Endothelial cell of umbilical vein (primary cell): ENCODE measurements at regions not wholly inside any gene's neighbourhood (a gene's known extent, or its start where the extent isn't known, plus 50 kb on each side); places are given as distances from the start of the nearest gene placed in this dataset.

Experiments
- BruUV-seq: library from RNA; stranded (reverse); fragments of 400-500 nt; replicated peaks from 2 replicates; lab custom pipeline; 2021; lab: Mats Ljungman, UMichigan
- CTCF ChIA-PET: fragments of 300-600, 350-600 bp; sonication (Branson Sonifier 250); formaldehyde crosslinking; loops from one replicate; lab custom pipeline; 2021; ENCODE audit warnings: antibody characterized with exemption, inconsistent platforms; lab: Charles Lee
- POLR2A ChIA-PET: fragments of 300-600, 350-600 bp; sonication (Branson Sonifier 250); formaldehyde crosslinking; loops from one replicate; lab custom pipeline; 2021; ENCODE audit warnings: antibody characterized with exemption, inconsistent platforms; lab: Charles Lee
- DNase-seq: peaks from one replicate; pipeline ENCODE4 v3.0.0-alpha.2; 2011; ENCODE audit warnings: low read depth, low spot score
- FAIRE-seq: peaks from 2 replicates; lab custom pipeline; 2011; peaks lifted over from hg19 to GRCh38; lab: Jason Lieb, UNC
- H2AFZ ChIP-seq: 2 replicates; pipeline ENCODE4 v1.6.0; 2012; ENCODE audit warnings: low read depth, low read length, control low read depth, inconsistent platforms
- H3K27ac ChIP-seq: 2 replicates; pipeline ENCODE4 v1.5.1; 2011; ENCODE audit warnings: low read depth, mild to moderate bottlenecking, control low read depth, low read length, moderate library complexity; ENCODE audit not compliant: insufficient read depth
- H3K27me3 ChIP-seq, 2 experiments: 2 replicates each; pipeline versions ENCODE4 v1.6.0 to v1.6.1; 2011; ENCODE audit warnings: low read length in 2 of 2, mixed read lengths in 1 of 2; ENCODE audit not compliant: control insufficient read depth in 2 of 2, insufficient read depth in 2 of 2
- H3K36me3 ChIP-seq, 2 experiments: 2 replicates in 1 of 2; 3 replicates in 1 of 2; pipeline ENCODE4 v1.5.1; 2011; ENCODE audit warnings: low read length in 2 of 2, mild to moderate bottlenecking in 1 of 2, moderate library complexity in 1 of 2; ENCODE audit not compliant: control insufficient read depth in 2 of 2, insufficient read depth in 2 of 2; ENCODE audit errors: extremely low read depth in 1 of 2
- H3K4me1 ChIP-seq: 3 replicates; pipeline ENCODE4 v1.5.1; 2011; ENCODE audit warnings: mild to moderate bottlenecking, low read length; ENCODE audit not compliant: control insufficient read depth, insufficient read depth; ENCODE audit errors: extremely low read depth
- H3K4me2 ChIP-seq: 2 replicates; pipeline ENCODE4 v1.6.1; 2011; ENCODE audit warnings: low read length, control low read depth, mixed read lengths; ENCODE audit not compliant: insufficient read depth
- H3K4me3 ChIP-seq, 3 experiments: fragments of 200-600 bp in 1 of 3; sonication (generic), shearing (Covaris generic) in 1 of 3; replicated peaks in 1 of 3; 2 replicates each; pipeline ENCODE4 v1.5.1; 2011 to 2016; ENCODE audit warnings: control low read depth in 3 of 3, low read length in 3 of 3, mild to moderate bottlenecking in 2 of 3, inconsistent platforms in 1 of 3, low read depth in 1 of 3, moderate library complexity in 1 of 3; ENCODE audit not compliant: insufficient read depth in 1 of 3
- H3K79me2 ChIP-seq: 2 replicates; pipeline ENCODE4 v1.6.0; 2012; ENCODE audit warnings: low read length, inconsistent platforms; ENCODE audit not compliant: control insufficient read depth, insufficient read depth
- H3K9ac ChIP-seq: replicated peaks from 2 replicates; pipeline ENCODE3; 2011; ENCODE audit warnings: low read length, control low read depth; ENCODE audit not compliant: insufficient read depth; ENCODE audit errors: extremely low read depth
- H3K9me1 ChIP-seq: replicated peaks from 3 replicates; pipeline ENCODE4 v1.6.0; 2011; ENCODE audit warnings: mild to moderate bottlenecking, low read length; ENCODE audit not compliant: control insufficient read depth, insufficient read depth; ENCODE audit errors: extremely low read depth
- H3K9me3 ChIP-seq: replicated peaks from 2 replicates; pipeline ENCODE4 v1.5.1; 2012; ENCODE audit warnings: low read length, inconsistent platforms; ENCODE audit not compliant: control insufficient read depth, insufficient read depth
- H4K20me1 ChIP-seq: replicated peaks from 2 replicates; pipeline ENCODE3; 2011; ENCODE audit warnings: mild to moderate bottlenecking, low read length; ENCODE audit not compliant: control insufficient read depth, insufficient read depth; ENCODE audit errors: extremely low read depth
- EZH2 ChIP-seq: IDR thresholded peaks from 2 replicates; pipeline ENCODE4 v1.6.1; 2012; ENCODE audit warnings: borderline replicate concordance, low read depth, mild to moderate bottlenecking, moderate library complexity, low read length, inconsistent platforms; ENCODE audit not compliant: severe bottlenecking
- FOS ChIP-seq: IDR thresholded peaks from 2 replicates; pipeline ENCODE4 v1.6.1; 2011; ENCODE audit warnings: mild to moderate bottlenecking, low read length, moderate library complexity, borderline replicate concordance; ENCODE audit not compliant: insufficient read depth
- GATA2 ChIP-seq: IDR thresholded peaks from 2 replicates; pipeline ENCODE4 v1.7.0; 2011; ENCODE audit warnings: low read depth, mild to moderate bottlenecking, moderate library complexity, mixed read lengths, low read length; ENCODE audit not compliant: insufficient read length, insufficient read depth
- JUN ChIP-seq: IDR thresholded peaks from 2 replicates; pipeline ENCODE4 v1.6.1; 2011; ENCODE audit warnings: borderline replicate concordance, low read depth; ENCODE audit not compliant: insufficient read length, insufficient read depth
- MYC ChIP-seq: IDR thresholded peaks from one replicate; pipeline ENCODE4 v1.6.1; 2011; ENCODE audit warnings: mild to moderate bottlenecking, low read depth, low read length
- POLR2A ChIP-seq: IDR thresholded peaks from 2 replicates; pipeline ENCODE4 v1.6.1; 2012; ENCODE audit warnings: low read depth, mild to moderate bottlenecking, control low read depth, low read length
- POLR2AphosphoS5 ChIP-seq: IDR thresholded peaks from 2 replicates; pipeline ENCODE4 v1.6.1; 2012; ENCODE audit warnings: low read depth, mild to moderate bottlenecking, control low read depth, low read length, moderate library complexity; ENCODE audit not compliant: insufficient read depth
- dilution Hi-C: fragments of 300-500 bp; cut with MboI; formaldehyde crosslinking; loops from one replicate; pipeline ENCODE4 v1.15.0; 2019; ENCODE audit warnings: low sequenced_read_pairs; ENCODE audit not compliant: extremely low pct_ligation_motif_present
- intact Hi-C: fragments of 100-400 bp; cut with micrococcal nuclease; formaldehyde crosslinking; loops from one replicate; pipeline ENCODE4 v1.10.0; 2022
- TF ChIP-seq, protein P1 (sequence below): IDR thresholded peaks from 2 replicates; pipeline ENCODE4 v1.6.1; 2011; ENCODE audit not compliant: insufficient read depth, insufficient read length
- TF ChIP-seq, protein P2 (sequence below), 2 donors: IDR thresholded peaks; 1 replicate in 1 of 2; 2 replicates in 1 of 2; pipeline ENCODE4 v1.5.1; 2011; ENCODE audit warnings: low read length in 2 of 2, mild to moderate bottlenecking in 2 of 2, moderate library complexity in 2 of 2, control low read depth in 1 of 2, inconsistent platforms in 1 of 2, low read depth in 1 of 2; ENCODE audit not compliant: insufficient read depth in 1 of 2; ENCODE audit errors: extremely low read depth in 1 of 2

DNA sequence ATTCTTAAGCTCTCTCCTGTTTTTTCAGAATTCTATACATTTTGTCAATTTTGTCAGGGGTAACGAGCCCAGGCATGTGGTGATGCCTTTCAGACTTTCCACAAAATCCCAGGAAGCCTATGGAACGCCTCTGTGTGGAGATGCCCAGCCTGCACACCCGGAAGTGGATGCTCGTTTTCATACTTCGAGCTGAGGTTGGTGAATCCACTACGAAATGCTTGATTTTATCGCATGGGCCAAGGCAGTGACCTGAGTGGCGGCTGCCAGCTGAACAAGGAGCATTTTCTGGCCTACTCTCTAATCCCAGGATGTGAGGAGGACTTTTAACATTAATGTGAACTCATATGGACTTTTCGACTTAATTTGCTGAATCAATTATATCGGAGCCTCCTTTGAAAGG is 426.7 kb upstream of the B3GAT1 start:
- DNase-seq (no peak), FAIRE-seq (no peak)
- ChIA-PET POLR2A (no interaction called here), CTCF (no interaction called here)
- intact Hi-C loops (no loop called here), dilution Hi-C loops (no loop called here)
- H3K9me3 ChIP-seq = no peaks in the 10 kb centered on the region
- H3K9ac ChIP-seq = no peak overlapping the region
- H3K79me2 ChIP-seq = no peaks in the 10 kb centered on the region
- no peak overlapping the region for H2AFZ ChIP-seq
- no peaks in the 10 kb centered on the region for H3K36me3 ChIP-seq
- BruUV-seq = no TSS peak
- no peaks in the 10 kb centered on the region for H4K20me1 ChIP-seq
- H3K27ac ChIP-seq = no peak overlapping the region
- H3K9me1 ChIP-seq = no peaks in the 10 kb centered on the region
- no peak for TF ChIP-seq GATA2
- no peak for TF ChIP-seq FOS
- no peak for TF ChIP-seq MYC
- TF ChIP-seq, protein P1, sequence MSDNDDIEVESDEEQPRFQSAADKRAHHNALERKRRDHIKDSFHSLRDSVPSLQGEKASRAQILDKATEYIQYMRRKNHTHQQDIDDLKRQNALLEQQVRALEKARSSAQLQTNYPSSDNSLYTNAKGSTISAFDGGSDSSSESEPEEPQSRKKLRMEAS = no peak
- no peak for TF ChIP-seq JUN
- TF ChIP-seq EZH2 = no peak
- no peak for TF ChIP-seq POLR2A
- TF ChIP-seq POLR2AphosphoS5 = no peak
- TF ChIP-seq, protein P2, sequence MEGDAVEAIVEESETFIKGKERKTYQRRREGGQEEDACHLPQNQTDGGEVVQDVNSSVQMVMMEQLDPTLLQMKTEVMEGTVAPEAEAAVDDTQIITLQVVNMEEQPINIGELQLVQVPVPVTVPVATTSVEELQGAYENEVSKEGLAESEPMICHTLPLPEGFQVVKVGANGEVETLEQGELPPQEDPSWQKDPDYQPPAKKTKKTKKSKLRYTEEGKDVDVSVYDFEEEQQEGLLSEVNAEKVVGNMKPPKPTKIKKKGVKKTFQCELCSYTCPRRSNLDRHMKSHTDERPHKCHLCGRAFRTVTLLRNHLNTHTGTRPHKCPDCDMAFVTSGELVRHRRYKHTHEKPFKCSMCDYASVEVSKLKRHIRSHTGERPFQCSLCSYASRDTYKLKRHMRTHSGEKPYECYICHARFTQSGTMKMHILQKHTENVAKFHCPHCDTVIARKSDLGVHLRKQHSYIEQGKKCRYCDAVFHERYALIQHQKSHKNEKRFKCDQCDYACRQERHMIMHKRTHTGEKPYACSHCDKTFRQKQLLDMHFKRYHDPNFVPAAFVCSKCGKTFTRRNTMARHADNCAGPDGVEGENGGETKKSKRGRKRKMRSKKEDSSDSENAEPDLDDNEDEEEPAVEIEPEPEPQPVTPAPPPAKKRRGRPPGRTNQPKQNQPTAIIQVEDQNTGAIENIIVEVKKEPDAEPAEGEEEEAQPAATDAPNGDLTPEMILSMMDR (IDR thresholded peaks at IDR 0.05; ENCODE audit: extremely low read depth in 1 of 2, insufficient read depth in 1 of 2, low read depth in 1 of 2, low read length in 2 of 2) = no peak
- no peak overlapping the region for H3K4me3 ChIP-seq
- no peak overlapping the region for H3K4me2 ChIP-seq
- no peaks in the 10 kb centered on the region for H3K27me3 ChIP-seq
- H3K4me1 ChIP-seq = no peaks in the 10 kb centered on the region
